AG04450 (cell line): ENCODE measurements at regions not wholly inside any gene's neighbourhood (a gene's known extent, or its start where the extent isn't known, plus 50 kb on each side); places are given as distances from the start of the nearest gene placed in this dataset.

Experiments used
- CTCF ChIA-PET: fragments of 300-600, 350-600 bp; formaldehyde crosslinking; extraction: SDS; loops from one replicate; lab custom pipeline; 2022; ENCODE audit warnings: antibody characterized with exemption, inconsistent platforms; lab: Charles Lee
- POLR2A ChIA-PET: fragments of 350-600 bp; formaldehyde crosslinking; extraction: SDS; loops from one replicate; lab custom pipeline; 2021; ENCODE audit warnings: antibody characterized with exemption, inconsistent platforms; lab: Yijun Ruan, JAX
- DNase-seq: peaks from one replicate; pipeline ENCODE4 v3.0.0-alpha.2; 2011; ENCODE audit warnings: low read depth, low spot score
- H3K27ac ChIP-seq: one replicate; pipeline ENCODE4 v1.5.1; 2012; ENCODE audit warnings: low read depth, low read length, control low read depth
- H3K27me3 ChIP-seq: one replicate; pipeline ENCODE4 v1.6.0; 2012; ENCODE audit warnings: low read length; ENCODE audit not compliant: control insufficient read depth, insufficient read depth
- H3K4me3 ChIP-seq: 2 replicates; pipeline ENCODE4 v1.5.1; 2011; ENCODE audit warnings: mild to moderate bottlenecking, low read depth, low read length, control low read depth
- H3K9me3 ChIP-seq: 2 replicates; pipeline ENCODE4 v1.5.1; 2012; ENCODE audit warnings: low read length; ENCODE audit not compliant: control insufficient read depth, insufficient read depth
- TF ChIP-seq, protein P1 (sequence below): IDR thresholded peaks from 2 replicates; pipeline ENCODE4 v1.5.1; 2011; ENCODE audit warnings: low read depth, low read length, control low read depth, inconsistent platforms

- CTCF ChIA-PET, result interaction anchor here (1.0 to 1.4 kb wide), 3 partner anchors 14 to 161 kb away, joined by 3 to 4 read pairs (median 4); no protein-coding TSS in a partner anchor
- H3K4me3 ChIP-seq, result no peak overlapping the region
- TF ChIP-seq, protein P1, sequence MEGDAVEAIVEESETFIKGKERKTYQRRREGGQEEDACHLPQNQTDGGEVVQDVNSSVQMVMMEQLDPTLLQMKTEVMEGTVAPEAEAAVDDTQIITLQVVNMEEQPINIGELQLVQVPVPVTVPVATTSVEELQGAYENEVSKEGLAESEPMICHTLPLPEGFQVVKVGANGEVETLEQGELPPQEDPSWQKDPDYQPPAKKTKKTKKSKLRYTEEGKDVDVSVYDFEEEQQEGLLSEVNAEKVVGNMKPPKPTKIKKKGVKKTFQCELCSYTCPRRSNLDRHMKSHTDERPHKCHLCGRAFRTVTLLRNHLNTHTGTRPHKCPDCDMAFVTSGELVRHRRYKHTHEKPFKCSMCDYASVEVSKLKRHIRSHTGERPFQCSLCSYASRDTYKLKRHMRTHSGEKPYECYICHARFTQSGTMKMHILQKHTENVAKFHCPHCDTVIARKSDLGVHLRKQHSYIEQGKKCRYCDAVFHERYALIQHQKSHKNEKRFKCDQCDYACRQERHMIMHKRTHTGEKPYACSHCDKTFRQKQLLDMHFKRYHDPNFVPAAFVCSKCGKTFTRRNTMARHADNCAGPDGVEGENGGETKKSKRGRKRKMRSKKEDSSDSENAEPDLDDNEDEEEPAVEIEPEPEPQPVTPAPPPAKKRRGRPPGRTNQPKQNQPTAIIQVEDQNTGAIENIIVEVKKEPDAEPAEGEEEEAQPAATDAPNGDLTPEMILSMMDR, result no peak
- DNase-seq, result no peak
- no peaks in the 10 kb centered on the region for H3K9me3 ChIP-seq
- H3K27me3 ChIP-seq, result no peaks in the 10 kb centered on the region
- POLR2A ChIA-PET, result interaction anchor here (1.3 kb wide), 1 partner anchor 9 kb away, joined by 3 read pairs; a partner anchor contains a TSS
- no peak overlapping the region for H3K27ac ChIP-seq
Observed at GRCh38 chr11:8800520-8801110, 110.4 kb upstream of the AKIP1 start.

DNA sequence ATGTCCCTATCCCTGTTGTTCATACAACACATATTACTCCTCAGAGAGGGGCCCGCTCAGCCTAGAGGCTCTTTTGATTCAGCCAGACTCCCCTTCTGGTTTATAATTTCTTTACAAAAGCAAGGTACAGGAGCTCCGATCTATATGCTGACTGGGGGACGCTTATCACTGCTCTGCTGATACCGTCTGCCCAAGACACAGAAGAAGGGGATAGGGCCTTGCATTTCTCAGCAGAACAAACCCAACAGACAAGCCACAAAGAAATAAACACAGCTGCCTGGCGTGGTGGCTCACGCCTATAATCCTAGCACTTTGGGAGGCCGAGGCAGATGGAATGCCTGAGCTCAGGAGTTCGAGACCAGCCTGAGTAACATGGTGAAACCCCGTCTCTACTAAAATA, 109.9 kb upstream of the AKIP1 start:
- no peak overlapping the region for H3K4me3 ChIP-seq
- no peaks in the 10 kb centered on the region for H3K9me3 ChIP-seq
- no peak for DNase-seq
- TF ChIP-seq, protein P1, result no peak
- no peak overlapping the region for H3K27ac ChIP-seq
- H3K27me3 ChIP-seq, result no peaks in the 10 kb centered on the region
- ChIA-PET CTCF (interaction anchor here (1.2 kb wide), 1 partner anchor 160 kb away, joined by 3 read pairs; no protein-coding TSS in a partner anchor), POLR2A (interaction anchor here (1.3 kb wide), 1 partner anchor 9 kb away, joined by 3 read pairs; a partner anchor contains a TSS)

GRCh38 chr11:8802251-8802650, 108.7 kb upstream of the AKIP1 start:
- H3K4me3 ChIP-seq, result no peak overlapping the region
- POLR2A ChIA-PET, result interaction anchor here (0.7 kb wide), 2 partner anchors 68 to 69 kb away, joined by 7 to 10 read pairs; no protein-coding TSS in a partner anchor
- H3K27me3 ChIP-seq, result no peaks in the 10 kb centered on the region
- no peak for DNase-seq
- H3K9me3 ChIP-seq, result no peaks in the 10 kb centered on the region
- CTCF ChIA-PET, result no interaction called here
- TF ChIP-seq, protein P1, result no peak
- no peak overlapping the region for H3K27ac ChIP-seq

DNA sequence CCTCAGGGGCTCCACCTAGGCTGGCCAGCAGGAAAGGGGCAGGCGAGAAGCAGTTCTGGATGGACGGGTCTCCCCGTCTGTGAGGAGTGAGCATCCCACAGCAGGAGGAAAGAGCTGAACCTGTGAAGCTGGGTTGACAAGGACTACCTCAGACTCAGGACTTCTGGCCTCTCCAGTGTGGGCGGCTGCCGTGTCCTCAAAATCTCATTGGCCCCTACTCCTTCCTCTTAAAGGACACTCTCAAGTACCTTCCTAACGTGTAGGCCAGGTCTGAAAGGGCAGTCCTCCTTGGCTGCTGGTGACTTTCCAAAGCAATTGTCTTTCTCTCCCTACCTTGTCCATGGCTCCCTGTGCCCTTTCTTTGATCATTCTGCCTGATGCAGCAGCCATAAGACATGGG, 107.0 kb upstream of the AKIP1 start:
- POLR2A ChIA-PET, result no interaction called here
- Histone ChIP-seq H3K27me3 (no peaks in the 10 kb centered on the region), H3K9me3 (no peaks in the 10 kb centered on the region), H3K4me3 (no peak overlapping the region), H3K27ac (no peak overlapping the region)
- TF ChIP-seq, protein P1, result no peak
- CTCF ChIA-PET, result no interaction called here
- DNase-seq, result no peak

GRCh38 chr11:8805296-8805695, 105.7 kb upstream of the AKIP1 start:
- POLR2A ChIA-PET, result no interaction called here

More at GRCh38 chr11:8805296-8805695, 105.7 kb upstream of the AKIP1 start:
- DNase-seq, result no peak
- no peak overlapping the region for H3K27ac ChIP-seq
- no peaks in the 10 kb centered on the region for H3K27me3 ChIP-seq
- H3K9me3 ChIP-seq, result no peaks in the 10 kb centered on the region
- CTCF ChIA-PET, result no interaction called here
- no peak overlapping the region for H3K4me3 ChIP-seq
- TF ChIP-seq, protein P1, result no peak
